ENCODE measurements at regions not wholly inside any gene's neighbourhood (a gene's known extent, or its start where the extent isn't known, plus 50 kb on each side); places are given as distances from the start of the nearest gene placed in this dataset.

DNA sequence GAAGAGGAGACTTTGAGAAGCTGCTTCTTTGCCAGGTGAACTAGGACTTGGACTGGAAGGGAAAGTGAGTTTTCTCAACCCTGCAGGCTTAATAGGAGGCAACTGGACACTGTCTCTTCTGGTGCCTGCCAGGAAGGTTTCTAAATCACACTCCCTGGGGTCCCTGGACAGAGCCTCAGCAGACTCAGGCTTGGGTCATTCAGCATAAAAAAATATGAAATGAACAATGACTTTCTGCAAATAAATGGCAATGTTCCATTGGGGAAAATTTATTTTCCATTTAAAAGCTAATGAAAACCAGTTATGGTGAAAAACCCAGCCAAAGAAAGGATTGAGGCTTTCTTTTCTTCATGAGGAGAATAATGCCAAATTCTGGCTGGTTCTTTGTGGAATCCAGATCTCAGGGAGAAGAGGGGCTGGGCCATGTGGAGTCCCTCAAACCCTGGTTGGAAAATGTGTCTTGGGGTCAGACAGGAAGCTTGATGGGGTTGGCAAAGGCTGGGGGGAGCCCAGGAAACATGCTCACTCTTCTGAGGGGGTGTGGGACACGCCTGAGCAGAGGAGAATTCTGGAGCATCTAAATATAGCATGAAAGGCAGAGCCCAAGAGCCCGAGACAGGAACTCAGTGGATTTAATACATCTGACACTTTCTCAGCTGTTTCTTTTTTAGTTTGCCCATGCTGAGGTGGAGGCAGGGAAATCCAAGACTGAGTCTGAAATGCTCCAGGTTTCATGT lies 65.2 kb upstream of the EMX2 start:
- TF ChIP-seq, protein P1, sequence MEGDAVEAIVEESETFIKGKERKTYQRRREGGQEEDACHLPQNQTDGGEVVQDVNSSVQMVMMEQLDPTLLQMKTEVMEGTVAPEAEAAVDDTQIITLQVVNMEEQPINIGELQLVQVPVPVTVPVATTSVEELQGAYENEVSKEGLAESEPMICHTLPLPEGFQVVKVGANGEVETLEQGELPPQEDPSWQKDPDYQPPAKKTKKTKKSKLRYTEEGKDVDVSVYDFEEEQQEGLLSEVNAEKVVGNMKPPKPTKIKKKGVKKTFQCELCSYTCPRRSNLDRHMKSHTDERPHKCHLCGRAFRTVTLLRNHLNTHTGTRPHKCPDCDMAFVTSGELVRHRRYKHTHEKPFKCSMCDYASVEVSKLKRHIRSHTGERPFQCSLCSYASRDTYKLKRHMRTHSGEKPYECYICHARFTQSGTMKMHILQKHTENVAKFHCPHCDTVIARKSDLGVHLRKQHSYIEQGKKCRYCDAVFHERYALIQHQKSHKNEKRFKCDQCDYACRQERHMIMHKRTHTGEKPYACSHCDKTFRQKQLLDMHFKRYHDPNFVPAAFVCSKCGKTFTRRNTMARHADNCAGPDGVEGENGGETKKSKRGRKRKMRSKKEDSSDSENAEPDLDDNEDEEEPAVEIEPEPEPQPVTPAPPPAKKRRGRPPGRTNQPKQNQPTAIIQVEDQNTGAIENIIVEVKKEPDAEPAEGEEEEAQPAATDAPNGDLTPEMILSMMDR (IDR thresholded peaks at IDR 0.05; ENCODE audit: low read depth, low read length): no peak
- no peak for DNase-seq (ENCODE audit: low read depth in 2 of 2)
- no peak overlapping the region for H3K4me3 ChIP-seq (replicated peaks in 1 of 2; ENCODE audit: low read depth in 2 of 2, low read length in 2 of 2)

DNA sequence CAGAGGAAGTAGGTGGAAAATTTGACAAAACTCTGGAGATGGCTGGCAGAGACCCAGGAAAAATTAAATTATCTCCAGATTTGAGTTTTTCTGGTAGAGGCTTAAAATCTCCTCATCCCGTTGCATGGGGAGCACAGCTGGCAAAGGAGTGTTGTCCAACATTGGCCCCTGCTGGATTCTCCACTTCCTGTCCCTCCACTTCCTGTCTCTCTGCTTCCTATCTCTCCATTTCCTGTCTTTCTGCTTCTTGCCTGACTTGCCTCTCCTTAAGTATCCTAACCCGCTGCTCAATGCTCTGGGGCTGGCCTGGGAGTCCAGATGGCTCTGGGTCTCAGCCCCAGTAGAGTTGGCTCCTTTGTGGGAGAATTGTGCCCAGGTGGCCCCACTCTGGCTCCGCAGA lies 65.8 kb upstream of the EMX2 start:
- TF ChIP-seq, protein P1 (IDR thresholded peaks at IDR 0.05; ENCODE audit: low read depth, low read length): no peak
- no peak for DNase-seq (ENCODE audit: low read depth in 2 of 2)
- H3K4me3 ChIP-seq (replicated peaks in 1 of 2; ENCODE audit: low read depth in 2 of 2, low read length in 2 of 2): no peak overlapping the region

DNA sequence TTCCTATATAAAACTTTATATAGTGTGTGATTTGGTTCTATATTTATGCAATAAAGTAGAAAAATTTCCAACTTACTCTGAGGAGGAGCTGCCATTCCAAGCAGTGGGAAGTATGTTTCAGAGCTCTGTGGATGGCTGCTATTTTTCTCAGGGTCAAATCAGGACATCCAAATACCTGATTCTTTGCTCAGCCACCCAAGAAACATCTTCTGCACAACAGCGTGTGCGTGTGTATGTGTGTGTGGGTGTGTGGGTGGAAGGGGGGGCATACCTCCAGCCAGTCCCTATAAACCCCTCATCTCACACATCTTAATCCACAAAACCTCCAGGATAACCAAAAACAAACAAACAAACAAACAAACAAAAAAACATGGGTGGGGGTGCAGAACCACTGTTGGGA lies 66.3 kb upstream of the EMX2 start:
- TF ChIP-seq, protein P1 (IDR thresholded peaks at IDR 0.05; ENCODE audit: low read depth, low read length): no peak
- no peak overlapping the region for H3K4me3 ChIP-seq (replicated peaks in 1 of 2; ENCODE audit: low read depth in 2 of 2, low read length in 2 of 2)
- no peak for DNase-seq (ENCODE audit: low read depth in 2 of 2)

DNA sequence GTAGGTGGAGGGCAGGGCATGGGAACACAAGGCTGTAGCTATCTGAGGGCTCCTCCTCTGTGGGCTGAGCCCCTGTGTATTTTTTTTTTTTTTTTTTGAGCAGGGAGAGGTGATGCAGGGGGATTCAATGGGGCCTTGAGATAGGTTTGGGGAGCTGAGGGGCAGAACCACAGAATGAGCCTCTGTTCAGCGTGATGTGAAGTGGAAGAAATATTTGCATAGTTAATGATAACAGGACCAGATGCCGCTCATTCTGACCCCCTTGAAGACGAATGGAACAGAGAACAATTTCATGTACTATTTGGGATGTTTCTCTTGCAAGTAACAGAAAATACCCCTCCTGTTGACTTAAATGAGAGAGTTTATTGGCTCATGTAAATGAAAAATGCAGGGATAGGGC lies 69.7 kb upstream of the EMX2 start:
- DNase-seq (ENCODE audit: low read depth in 2 of 2): no peak
- TF ChIP-seq, protein P1 (IDR thresholded peaks at IDR 0.05; ENCODE audit: low read depth, low read length): no peak
- no peak overlapping the region for H3K4me3 ChIP-seq (replicated peaks in 1 of 2; ENCODE audit: low read depth in 2 of 2, low read length in 2 of 2)

DNA sequence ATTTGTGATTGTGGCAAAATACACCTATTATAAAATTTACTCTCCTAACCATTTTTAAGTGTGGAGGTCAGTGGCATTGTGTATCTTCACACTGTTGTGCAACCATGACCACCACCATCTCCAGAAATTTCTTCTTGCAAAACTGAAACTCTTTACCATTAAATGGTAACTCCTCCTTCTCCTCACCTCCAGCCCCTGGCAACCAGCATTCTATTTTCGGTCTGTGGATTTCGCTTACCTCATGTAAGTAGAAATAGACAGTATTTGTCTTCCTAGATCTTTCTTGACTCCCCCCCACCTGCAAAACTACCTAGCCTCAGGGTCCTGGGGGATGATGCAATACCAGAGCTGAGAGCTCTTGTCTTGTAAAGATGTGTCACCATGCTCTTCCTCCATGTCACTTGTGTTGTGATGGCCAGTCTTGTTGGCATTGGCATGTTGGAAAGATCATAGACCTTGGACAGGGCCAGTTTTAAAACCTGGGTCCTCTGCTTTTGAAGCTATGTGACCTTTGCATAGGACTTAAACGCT lies 71.1 kb upstream of the EMX2 start:
- no peak for DNase-seq (ENCODE audit: low read depth in 2 of 2)
- TF ChIP-seq, protein P1 (IDR thresholded peaks at IDR 0.05; ENCODE audit: low read depth, low read length): no peak
- no peak overlapping the region for H3K4me3 ChIP-seq (replicated peaks in 1 of 2; ENCODE audit: low read depth in 2 of 2, low read length in 2 of 2)

DNA sequence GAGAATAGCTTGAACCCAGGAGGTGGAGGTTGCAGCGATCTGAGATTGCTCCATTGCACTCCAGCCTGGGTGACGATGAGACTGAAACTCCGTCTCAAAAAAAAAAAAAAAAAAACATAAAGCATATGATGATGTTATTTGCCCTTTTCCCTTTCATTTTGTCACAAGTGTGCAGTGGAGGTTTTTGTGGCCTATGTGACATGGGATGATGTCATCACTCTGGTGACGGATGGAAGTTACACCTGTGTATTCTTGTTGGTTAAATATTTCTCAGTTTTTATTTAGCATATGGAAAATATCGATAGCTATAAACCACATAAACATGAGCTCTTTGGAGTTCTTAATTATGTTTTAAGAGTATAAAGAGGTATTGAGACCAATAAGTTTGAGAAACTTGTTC lies 71.8 kb upstream of the EMX2 start:
- no peak for DNase-seq (ENCODE audit: low read depth in 2 of 2)
- TF ChIP-seq, protein P1 (IDR thresholded peaks at IDR 0.05; ENCODE audit: low read depth, low read length): no peak
- no peak overlapping the region for H3K4me3 ChIP-seq (replicated peaks in 1 of 2; ENCODE audit: low read depth in 2 of 2, low read length in 2 of 2)

All from cardiac fibroblast (primary cell).